ENCODE measurements at regions not wholly inside any gene's neighbourhood (a gene's known extent, or its start where the extent isn't known, plus 50 kb on each side); places are given as distances from the start of the nearest gene placed in this dataset.
"Not testable (repeated sequence)": the region's sequence is repeated elsewhere in the genome, so short reads cannot be mapped to it uniquely, and the experiment has no call there.

DNA sequence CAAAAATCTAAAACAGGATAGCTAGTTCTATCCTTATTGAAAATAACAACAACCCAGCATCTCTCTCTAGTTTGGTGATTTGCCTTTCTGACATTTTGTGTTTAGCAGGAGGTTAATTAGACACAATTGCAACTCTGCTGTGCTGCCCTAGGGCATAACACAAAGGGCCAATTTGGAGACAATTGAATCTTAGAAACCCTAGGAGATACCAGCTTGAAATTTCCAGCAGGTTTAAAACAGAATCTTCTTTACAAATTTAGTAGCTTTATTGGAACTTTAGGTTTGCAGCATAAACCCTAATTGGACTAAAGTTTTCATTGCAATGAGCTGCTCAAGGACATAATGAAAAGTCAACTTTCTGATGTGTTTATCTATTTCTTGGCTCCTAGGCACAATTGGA, 166.7 kb upstream of the FER start:
- DNase-seq: no peak

DNA sequence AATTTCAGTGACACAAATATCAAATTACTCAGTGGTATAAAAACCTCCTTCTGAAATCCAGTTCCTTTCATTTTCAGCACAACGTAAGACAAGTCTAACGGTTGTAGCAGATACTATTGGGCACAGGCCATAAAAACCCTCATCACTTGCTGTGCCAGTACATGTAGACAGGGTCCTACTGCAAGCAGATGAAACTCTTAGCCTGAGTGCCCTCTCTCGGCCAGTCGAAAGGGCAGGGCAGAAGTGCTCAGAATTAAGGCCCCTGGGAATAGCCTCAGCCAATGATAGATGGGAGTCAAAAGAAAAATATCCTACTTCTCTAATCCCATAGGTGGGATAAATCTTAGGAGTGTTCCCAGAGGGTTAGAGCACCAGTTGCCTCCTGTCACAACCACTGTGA, 168.5 kb upstream of the FER start:
- no peak for DNase-seq

DNA sequence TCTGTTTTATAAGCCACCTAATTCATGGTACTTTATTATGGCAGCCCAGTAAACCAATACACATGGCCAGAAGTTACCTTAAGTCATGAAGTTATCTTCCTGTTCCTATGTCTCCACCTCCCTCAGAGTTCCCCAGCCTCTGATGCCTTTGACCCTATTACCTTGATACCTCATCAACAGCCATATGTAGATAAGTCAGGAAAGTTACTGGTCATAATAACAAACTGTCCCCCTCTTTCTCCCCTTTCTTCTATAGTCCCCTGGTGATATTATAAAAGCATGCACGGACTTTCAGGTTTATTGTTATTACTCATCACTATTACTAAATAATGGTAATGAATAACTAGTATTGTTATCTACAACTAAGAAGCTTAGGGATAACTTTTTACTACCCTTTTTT, 168.9 kb upstream of the FER start:
- DNase-seq: no peak

DNA sequence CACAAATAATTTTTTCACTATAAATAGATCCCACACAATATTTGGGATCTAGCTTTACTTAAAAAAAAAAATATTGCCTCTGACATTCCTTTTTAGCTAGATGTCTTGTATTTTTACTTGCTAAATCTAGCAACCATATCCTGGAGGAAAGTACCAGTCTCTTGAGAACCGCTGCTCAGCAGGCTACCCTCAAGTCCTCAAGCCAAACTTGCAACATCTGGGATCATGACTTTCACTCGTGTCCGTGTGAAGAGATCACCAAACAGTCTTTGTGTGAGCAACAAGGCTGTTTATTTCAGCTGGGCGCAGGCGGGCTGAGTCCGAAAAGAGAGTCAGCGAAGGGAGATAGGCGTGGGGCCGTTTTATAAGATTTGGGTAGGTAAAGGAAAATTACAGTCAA, 180.3 kb upstream of the FER start:
- no peak for DNase-seq

DNA sequence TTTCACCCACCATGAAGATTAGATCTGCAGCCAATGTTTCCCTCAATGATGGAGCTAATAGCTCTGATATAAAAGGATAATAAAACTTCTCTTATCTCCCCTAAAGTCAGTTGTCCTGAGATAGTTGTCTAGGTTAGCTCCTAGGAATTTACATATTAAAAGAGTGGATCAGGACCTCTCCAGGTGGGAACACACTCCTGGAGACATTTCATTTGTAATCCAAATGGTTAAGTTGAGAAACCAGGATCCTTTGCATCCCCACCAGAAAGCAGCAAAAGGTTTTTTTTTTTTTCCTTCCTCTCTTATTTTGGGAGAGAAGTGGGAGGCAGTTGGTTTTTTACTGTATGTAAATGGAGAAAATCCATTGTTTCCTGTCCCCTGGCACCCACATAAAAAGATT, 182.5 kb upstream of the FBXL17 start:
- DNase-seq: no peak

DNA sequence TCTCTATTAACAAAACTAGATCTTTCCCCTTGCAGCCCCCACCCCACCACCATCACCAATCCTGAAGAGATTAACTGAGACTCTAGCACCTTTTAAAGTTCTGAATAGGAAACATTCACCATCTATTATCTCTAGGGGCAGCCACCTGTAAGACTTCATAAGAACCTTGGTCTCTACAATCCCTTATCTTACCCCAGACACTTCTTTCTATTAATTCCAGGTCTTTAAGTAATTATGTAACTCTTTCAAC, 180.2 kb upstream of the FBXL17 start:
- DNase-seq: no peak

DNA sequence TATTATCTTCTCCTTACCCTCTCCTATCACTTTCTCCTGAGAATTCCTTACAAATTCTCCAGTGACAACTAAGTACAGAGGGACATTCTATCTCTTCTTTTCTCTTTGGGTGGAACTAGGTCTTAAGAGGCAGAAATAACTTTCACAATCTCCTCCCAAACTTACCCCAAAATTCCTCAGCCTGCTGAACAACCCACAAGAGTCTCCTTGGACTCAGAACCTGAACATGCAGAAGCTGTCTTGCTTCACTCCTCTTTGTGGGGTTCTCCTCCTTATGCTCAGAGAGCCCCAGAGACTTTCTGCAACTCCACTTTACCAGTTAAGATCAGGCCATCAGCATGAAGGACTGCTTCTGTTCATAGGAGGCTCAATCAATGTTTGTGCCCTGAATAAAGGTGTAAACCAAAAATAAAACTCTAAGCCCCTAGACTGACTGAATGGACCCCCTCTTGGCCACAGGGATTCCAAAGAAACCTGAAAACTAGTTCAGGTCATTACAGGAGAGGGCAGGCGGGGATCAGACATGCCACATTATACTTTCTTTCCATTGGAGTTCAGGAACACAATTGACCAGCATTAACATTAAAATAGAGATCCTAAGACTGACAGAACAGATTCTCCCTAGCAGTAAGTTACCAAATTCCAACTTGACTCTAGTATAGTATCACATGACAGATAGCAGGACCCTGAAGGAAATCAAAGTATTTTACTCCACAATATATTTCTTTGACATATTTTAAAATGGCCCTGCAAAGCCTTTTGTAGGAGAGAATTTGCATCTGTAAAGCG, 179.7 kb upstream of the FBXL17 start:
- no peak for DNase-seq

DNA sequence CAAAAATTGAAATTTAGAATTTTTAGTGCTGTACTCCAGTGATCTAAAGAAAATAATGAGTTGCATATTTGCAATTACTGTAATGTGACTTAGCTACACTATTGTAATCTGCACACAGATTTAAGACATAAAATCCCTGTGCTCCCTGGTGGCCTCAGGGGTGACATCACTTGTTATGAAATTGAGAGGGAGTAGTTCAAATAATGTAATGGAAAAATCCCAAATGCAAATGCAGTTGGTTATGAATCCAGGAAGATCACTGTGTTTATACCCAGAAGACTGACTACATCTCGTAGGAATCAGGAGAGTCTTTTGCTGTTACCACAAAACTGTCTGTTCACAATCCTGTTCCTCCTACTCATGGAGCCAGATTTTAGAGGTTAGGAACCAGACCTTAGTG, 178.7 kb upstream of the FBXL17 start:
- no peak for DNase-seq

DNA sequence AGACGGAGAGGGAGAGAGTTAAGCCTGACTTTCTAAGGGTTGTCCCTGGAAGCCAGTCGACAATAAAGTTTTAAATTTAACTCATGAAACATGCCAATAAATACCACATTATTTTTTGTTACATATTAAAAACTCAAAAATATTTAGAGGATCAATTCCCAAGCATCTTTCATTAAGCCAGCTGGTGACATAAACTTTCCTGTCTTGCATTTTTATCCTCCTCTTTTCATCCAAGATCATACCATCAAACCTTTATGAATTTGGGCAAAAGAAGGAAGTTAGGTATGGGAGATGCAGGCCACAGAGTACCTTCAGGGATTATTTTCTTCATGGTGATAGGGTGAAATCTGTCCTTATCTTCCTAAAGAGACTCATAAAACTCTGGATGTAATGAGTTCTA, 178.3 kb upstream of the FBXL17 start:
- DNase-seq: no peak

DNA sequence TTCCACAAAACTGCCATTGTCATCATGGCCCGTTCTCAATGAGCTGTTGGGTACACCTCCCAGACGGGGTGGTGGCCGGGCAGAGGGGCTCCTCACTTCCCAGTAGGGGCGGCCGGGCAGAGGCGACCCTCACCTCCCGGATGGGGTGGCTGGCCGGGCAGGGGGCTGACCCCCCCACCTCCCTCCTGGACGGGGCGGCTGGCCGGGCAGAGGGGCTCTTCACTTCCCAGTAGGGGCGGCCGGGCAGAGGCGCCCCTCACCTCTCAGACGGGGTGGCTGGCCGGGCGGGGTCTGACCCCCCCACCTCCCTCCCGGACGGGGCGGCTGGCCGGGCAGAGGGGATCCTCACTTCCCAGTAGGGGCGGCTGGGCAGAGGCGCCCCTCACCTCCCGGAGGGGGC, 176.9 kb upstream of the FBXL17 start:
- not testable (repeated sequence) for DNase-seq

DNA sequence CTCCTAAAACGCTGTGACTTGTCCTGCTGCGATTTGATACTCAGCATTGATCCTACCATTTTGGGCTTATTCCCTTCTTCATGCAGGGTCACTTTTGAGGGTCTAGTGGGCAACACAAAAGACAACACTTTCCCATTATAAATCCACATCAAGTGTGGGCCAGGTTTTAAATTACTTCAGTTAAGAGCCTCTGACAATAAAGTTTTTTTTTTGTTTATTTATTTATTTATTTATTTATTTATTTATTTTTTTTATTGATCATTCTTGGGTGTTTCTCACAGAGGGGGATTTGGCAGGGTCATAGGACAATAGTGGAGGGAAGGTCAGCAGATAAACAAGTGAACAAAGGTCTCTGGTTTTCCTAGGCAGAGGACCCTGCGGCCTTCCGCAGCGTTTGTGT, 176.2 kb upstream of the FBXL17 start:
- DNase-seq: not testable (repeated sequence)

DNA sequence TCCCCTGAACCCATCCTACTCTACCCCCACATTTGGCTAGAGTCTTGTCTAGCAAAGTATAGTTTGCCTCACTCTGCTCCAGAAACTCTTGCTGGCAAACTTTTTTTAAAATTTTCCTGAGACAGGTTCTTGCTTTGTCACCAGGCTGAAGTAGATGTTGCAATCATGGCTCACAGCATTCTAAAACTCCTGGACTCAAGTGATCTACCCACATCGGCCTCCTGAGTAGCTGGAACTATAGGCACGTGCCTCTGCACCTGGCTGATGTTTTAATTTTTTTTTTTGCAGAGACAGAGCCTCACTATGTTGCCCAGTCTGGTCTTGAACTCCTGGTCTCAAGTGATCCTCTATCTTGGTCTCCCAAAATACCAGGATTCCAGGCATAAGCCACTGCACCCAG, 175.8 kb upstream of the FBXL17 start:
- no peak for DNase-seq

DNA sequence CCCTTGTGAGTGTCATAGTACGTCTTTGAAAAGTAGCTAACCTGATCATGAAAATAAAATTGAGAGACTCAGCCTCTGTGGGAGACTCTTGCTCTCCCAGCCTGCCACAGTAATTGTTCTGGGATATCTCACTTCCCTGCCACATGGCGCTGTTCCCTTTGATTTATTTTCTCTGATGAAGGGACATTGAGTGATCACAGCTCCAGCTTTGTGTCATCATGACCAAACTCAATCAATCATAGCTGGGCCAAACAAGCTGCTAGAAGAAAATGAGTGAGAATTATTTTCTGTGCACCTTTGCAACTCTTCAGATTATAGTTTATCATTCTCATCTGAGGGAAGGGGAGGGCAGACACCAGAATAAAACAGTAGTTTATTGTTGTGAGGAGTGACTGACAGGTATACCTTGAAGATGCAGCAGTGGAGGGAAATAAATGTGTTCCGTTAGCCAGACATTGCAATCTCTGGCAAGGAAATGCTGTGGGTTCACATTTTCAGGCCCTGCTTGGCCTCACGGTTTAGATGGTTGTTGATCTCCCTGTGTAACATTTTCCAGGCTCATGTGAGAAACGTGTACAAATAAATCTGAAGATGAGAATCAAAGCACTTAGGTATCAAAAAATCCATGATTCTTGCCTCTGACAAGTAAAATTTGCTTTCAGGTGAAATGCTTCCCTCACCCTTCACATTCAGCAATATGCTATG, 174.7 kb upstream of the FBXL17 start:
- DNase-seq: no peak

DNA sequence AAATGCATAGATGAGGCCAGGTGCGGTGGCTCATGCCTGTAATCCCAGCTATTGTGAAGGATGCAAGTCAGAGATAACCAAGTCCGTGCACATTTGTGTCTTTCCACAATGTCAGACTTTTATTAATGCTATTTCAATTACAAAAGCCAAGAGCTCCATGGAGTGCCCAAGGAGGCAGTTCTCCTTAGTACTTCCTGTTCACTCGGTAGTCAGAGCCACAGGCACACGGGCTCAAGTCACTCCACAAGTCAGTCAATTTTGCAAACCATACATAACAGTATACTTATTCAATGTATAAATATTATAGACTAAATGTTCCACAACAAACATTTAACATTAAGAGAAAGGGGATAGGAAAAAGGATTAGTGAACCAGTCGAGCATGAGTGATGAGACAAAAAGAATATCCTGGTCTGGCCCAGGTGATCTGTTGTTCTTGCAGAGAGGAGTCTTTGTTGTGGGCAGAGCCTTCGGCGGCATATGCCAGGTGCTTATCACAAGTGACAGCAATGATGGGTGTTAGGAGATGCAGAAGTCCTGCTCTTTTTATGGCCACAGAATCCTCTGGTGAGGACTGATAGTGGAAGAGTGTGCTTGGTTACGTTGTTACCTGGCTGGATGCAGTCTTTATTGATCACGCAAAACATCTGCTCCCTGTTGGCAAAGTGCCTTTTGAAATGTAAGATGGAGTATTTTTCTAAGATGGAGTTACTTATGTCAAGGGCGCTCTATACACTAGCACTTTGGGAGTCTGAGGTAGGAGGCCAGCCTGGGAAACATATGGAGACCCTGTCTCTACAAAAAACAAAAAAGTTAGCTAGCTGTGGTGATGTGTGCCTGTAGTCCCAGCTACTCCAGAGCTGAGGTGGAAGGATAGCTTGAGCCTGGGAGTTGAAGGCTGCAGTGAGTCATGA, 167.0 kb upstream of the FBXL17 start:
- no peak for DNase-seq

DNA sequence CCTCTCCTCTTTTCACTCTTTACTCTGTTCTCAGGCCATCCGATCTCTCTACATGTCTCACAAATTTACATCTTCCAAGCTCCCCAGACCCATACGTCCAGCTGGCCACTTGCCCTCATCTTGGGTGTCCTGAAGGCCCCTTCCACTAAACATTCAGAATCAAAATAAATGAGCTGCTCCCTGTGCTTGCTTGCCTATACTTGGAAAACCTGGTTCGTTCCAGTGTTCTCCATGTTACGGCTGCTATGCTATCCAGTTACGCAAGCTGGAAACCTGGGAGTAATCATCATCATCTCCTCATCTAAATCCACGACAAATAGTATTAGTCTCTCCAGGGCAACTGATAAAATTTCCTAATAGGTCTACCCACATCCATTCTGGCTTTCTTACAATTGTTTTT, 165.0 kb upstream of the FBXL17 start:
- no peak for DNase-seq

DNA sequence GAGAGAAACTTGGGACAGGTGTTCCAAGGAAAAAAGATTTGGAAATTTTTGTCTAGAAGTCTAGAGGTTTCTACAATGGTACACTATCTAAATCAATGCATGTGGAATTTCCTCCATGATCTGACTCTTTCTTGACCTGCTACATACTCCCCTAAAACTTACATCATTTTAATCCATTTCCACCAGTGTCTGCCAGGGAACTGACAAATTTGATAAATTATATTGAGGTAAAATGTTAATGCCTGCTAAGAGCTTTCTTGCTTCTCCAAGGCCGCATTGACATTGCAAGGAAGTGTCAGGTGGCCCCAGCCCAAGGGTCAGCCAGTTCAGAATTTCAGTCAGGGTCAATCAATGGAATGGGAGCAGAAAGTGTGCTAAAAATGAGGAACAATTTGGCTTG, 163.4 kb upstream of the FBXL17 start:
- no peak for DNase-seq

DNA sequence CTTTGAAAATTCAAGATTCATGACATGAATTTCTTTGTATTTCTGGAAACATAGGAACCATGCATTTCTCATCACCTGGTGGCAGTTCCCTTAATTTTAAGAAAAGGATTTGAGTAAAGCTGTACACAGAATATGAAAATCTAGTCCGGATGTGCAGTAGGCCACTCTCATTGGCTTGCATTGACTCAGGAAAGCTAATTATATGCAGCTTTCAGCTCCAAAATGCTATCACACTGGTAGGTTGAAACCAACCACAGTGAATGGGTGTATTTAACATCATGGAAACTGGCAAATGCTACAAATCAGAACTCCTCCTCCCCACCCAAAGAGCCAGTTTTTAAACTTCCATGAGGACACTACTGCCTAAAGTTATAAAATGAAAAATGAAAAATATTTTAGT, 161.6 kb upstream of the FBXL17 start:
- no peak for DNase-seq

DNA sequence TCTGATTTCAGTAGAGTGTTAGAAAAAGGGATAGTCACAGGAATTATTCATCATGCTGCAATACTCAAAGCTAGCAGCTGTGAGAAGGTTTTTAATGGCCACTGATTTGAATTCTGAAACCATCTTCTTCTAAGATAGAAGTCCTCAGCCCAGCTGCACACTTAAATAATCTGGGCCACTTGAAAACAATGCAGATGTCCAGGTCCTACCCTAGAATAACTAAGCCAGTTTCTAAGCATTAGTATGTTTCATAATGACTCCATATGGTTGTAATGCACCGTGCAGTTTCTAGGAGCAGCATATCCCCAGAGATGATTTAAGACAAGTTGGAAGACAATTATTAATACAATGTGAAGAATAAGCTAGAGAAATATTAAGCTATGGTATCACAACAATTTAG, 159.9 kb upstream of the FBXL17 start:
- DNase-seq: no peak

DNA sequence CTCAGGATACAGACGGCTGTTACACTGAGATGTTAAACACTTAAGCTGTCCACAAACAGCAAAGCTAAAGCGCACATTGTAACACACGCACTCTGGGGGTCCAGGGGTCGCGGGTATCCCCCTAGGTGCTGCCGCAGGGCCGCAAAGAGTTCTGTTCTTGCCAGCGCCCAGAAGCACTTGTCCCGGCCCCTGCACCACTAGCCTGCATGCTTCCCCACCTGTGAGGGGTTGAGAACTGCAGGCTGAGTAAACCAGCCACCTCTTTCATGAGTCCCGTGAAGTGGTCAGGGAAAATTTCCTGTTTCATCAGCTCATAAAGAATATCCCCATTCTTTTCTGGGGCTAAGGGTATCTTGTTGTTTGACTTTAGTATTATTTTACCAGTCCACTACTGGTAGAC, 154.4 kb upstream of the FBXL17 start:
- DNase-seq: no peak

DNA sequence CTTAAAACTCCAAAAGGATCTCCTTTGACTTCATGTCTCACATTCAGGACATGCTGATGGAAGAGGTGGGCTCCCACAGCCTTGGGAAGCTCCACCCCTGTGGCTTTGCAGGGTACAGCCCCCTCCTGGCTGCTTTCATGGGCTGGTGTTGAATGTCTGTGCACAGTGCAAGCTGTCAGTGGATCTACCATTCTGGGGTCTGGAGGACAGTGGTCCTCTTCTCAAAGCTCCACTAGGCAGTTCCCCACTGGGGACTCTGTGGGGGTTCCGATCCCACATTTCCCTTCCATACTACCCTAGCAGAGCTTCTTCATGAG, 150.2 kb upstream of the FBXL17 start:
- DNase-seq: not testable (repeated sequence)

DNA sequence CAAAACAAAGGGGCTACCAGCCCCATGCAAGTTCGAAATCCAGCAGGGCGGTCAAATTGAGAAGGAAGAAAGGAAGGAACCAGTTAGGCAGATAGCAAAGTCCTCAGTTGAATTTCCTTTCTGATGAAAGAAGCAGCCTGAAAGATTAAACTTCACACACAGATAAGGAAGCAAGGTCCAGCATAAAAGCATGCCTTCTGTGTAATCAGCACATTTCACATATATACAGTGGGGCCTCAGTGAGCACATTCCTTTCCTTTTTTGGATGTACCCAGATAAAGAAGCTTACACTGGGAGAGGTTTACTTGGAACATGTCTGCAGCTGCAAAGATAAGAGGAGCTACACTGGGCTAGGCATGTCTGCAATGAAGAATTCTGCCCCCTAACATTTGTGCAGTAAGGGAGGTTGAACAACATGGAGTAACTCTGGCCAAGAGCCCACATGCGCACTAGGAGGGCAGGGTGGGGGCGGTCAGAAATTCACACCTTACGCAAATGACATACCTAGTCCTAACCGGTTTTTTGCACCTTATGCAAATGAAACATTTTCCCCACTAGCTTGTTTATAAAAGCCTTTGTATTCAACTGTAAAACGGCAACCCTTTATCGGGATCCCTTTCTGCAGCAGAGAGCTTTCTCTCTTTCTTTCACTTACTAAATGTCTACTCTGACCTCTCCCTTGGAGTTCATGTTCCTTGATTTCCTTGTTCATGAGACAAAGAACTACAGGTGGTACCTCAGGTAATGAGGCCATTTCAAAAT, 149.7 kb upstream of the FBXL17 start:
- no peak for DNase-seq

DNA sequence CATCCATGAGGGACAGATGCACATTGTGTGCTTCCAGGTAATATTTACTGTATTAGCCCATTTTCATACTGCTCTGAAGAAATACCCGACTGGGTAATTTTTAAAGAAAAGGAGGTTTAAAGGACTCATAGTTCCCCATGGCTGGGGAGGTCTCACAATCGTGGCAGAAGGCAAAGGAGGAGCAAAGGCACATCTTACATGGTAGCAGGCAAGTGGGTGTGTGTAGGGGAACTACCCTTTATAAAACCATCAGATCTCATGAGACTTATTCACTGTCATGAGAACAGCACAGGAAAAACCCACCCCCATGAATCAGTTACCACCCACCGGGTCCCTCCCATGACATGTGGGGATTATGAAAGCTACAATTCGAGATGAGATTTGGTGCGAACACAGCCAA, 148.8 kb upstream of the FBXL17 start:
- no peak for DNase-seq

DNA sequence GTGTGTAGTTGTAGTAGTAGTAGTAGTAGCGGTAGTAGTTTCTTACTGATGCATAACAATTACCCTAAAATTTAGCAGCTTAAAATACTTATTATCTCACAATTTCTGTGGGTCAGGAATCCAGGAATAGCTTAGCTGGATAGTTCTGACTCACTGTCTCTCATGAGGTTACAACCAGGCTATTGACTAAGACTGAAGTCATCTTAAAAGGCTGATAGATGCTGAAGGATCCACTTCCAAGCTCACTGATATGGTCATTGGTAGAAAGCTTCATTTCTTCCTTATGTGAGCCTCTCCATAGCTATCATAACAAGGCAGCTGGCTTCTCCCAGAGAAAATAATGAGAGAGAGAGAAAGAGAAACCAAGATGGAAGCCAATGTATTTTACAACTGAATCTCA, 147.5 kb upstream of the FBXL17 start:
- no peak for DNase-seq

DNA sequence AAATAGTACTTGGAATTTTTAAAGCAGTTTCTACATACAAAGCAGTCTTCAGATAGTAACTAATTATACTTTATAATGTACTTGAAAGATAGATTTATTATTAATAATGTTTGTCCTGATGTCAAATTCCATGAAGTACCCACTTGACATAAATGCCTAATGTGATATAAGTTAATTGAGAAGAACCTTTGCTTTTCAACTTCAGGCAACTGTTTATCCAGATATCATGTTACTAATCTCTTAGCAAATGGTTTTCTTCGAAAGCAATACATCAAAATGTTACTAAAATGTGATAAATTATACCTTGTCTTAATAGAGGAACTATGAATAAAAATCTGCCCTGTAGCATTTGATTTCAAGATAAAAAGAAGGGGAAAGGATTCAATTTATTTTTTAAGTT, 146.8 kb upstream of the FBXL17 start:
- DNase-seq: no peak

Data from inflammatory macrophage treated with lipopolysaccharide for 4 hours (primary cell).